H9 (cell line): ENCODE measurements at regions not wholly inside any gene's neighbourhood (a gene's known extent, or its start where the extent isn't known, plus 50 kb on each side); places are given as distances from the start of the nearest gene placed in this dataset.

Source experiments
- DNase-seq: peaks from one replicate; pipeline ENCODE4 v3.0.0-alpha.2; 2017
- H2AFZ ChIP-seq: one replicate; pipeline ENCODE4 v1.6.1; 2013; ENCODE audit warnings: mild to moderate bottlenecking, low read length, control low read depth, moderate library complexity
- H2AK5ac ChIP-seq: 2 replicates; pipeline ENCODE4 v1.6.1; 2013; ENCODE audit warnings: low read length, control low read depth, mixed read lengths; ENCODE audit not compliant: insufficient read length
- H2BK120ac ChIP-seq: one replicate; pipeline ENCODE4 v1.6.1; 2013; ENCODE audit warnings: low read depth, mild to moderate bottlenecking, low read length, control low read depth, inconsistent platforms; ENCODE audit not compliant: poor library complexity, severe bottlenecking
- H2BK12ac ChIP-seq: 2 replicates; pipeline ENCODE4 v1.6.1; 2013; ENCODE audit warnings: low read length, control low read depth, mixed read lengths, low read depth; ENCODE audit not compliant: insufficient read length
- H2BK15ac ChIP-seq: 2 replicates; pipeline ENCODE4 v1.6.1; 2013; ENCODE audit warnings: low read depth, low read length, control low read depth
- H2BK20ac ChIP-seq: one replicate; pipeline ENCODE4 v1.6.1; 2013; ENCODE audit warnings: low read depth, mild to moderate bottlenecking, low read length, control low read depth, inconsistent platforms; ENCODE audit not compliant: poor library complexity, severe bottlenecking
- H2BK5ac ChIP-seq: 2 replicates; pipeline ENCODE4 v1.6.1; 2013; ENCODE audit warnings: low read length, control low read depth, mixed read lengths; ENCODE audit not compliant: insufficient read length
- H3K14ac ChIP-seq: 2 replicates; pipeline ENCODE4 v1.6.1; 2013; ENCODE audit warnings: low read length, control low read depth; ENCODE audit not compliant: insufficient read depth
- H3K18ac ChIP-seq: 2 replicates; pipeline ENCODE4 v1.6.1; 2013; ENCODE audit warnings: low read depth, mild to moderate bottlenecking, mixed read lengths, low read length, control low read depth; ENCODE audit not compliant: insufficient read length
- H3K23ac ChIP-seq: 2 replicates; pipeline ENCODE4 v1.6.1; 2013; ENCODE audit warnings: low read length, control low read depth, mixed read lengths, low read depth; ENCODE audit not compliant: insufficient read length
- H3K23me2 ChIP-seq: 2 replicates; pipeline ENCODE4 v1.6.1; 2013; ENCODE audit warnings: low read depth, mild to moderate bottlenecking, mixed read lengths, low read length, control low read depth; ENCODE audit not compliant: insufficient read length, poor library complexity, severe bottlenecking
- H3K27ac ChIP-seq: 2 replicates; pipeline ENCODE4 v1.5.1; 2013; ENCODE audit warnings: low read length, control low read depth, mixed read lengths, low read depth; ENCODE audit not compliant: insufficient read length
- H3K27me3 ChIP-seq: 2 replicates; pipeline ENCODE4 v1.6.1; 2013; ENCODE audit warnings: low read length, control low read depth, inconsistent platforms; ENCODE audit not compliant: insufficient read depth
- H3K4ac ChIP-seq: 2 replicates; pipeline ENCODE4 v1.6.1; 2013; ENCODE audit warnings: low read depth, mild to moderate bottlenecking, control low read depth, inconsistent platforms, low read length, moderate library complexity
- H3K4me1 ChIP-seq: 2 replicates; pipeline ENCODE4 v1.6.1; 2013; ENCODE audit warnings: low read length, control low read depth, inconsistent platforms; ENCODE audit not compliant: insufficient read depth
- H3K4me2 ChIP-seq: 2 replicates; pipeline ENCODE4 v1.6.1; 2013; ENCODE audit warnings: low read length, control low read depth, mixed read lengths; ENCODE audit not compliant: insufficient read length, insufficient read depth
- H3K56ac ChIP-seq: 2 replicates; pipeline ENCODE4 v1.6.1; 2013; ENCODE audit warnings: low read depth, mild to moderate bottlenecking, mixed read lengths, low read length, control low read depth; ENCODE audit not compliant: insufficient read length
- H3K79me1 ChIP-seq: 2 replicates; pipeline ENCODE4 v1.6.1; 2013; ENCODE audit warnings: low read depth, mild to moderate bottlenecking, moderate library complexity, low read length, control low read depth, inconsistent platforms; ENCODE audit not compliant: insufficient read depth, poor library complexity, severe bottlenecking
- H3K79me2 ChIP-seq: 2 replicates; pipeline ENCODE4 v1.6.1; 2013; ENCODE audit warnings: low read length, control low read depth, inconsistent platforms; ENCODE audit not compliant: insufficient read depth
- H3K9ac ChIP-seq: 2 replicates; pipeline ENCODE4 v1.6.1; 2013; ENCODE audit warnings: low read length, control low read depth, mixed read lengths; ENCODE audit not compliant: insufficient read length; ENCODE audit errors: extremely low read depth
- H3K9me3 ChIP-seq: one replicate; pipeline ENCODE4 v1.6.1; 2013; ENCODE audit warnings: low read depth, low read length, inconsistent platforms; ENCODE audit not compliant: control insufficient read depth
- H3T11ph ChIP-seq: one replicate; pipeline ENCODE4 v1.6.1; 2013; ENCODE audit warnings: mild to moderate bottlenecking, low read length, control low read depth, inconsistent platforms
- H4K20me1 ChIP-seq: one replicate; pipeline ENCODE4 v1.6.1; 2013; ENCODE audit not compliant: control insufficient read depth, insufficient read length, insufficient read depth
- H4K5ac ChIP-seq: 2 replicates; pipeline ENCODE4 v1.6.1; 2013; ENCODE audit warnings: low read depth, mild to moderate bottlenecking, mixed read lengths, low read length, control low read depth; ENCODE audit not compliant: insufficient read length
- H4K8ac ChIP-seq: replicated peaks from 2 replicates; pipeline ENCODE4 v1.6.1; 2013; ENCODE audit warnings: low read length, control low read depth, mixed read lengths, low read depth; ENCODE audit not compliant: insufficient read length
- H4K91ac ChIP-seq: 2 replicates; pipeline ENCODE4 v1.6.1; 2013; ENCODE audit warnings: low read depth, mild to moderate bottlenecking, moderate library complexity, mixed read lengths, low read length, control low read depth; ENCODE audit not compliant: insufficient read length
- H3K27ac Mint-ChIP-seq, 3 experiments: 2 replicates in 2 of 3; 3 replicates in 1 of 3; pipeline ENCODE4 v1.8.0; 2020 to 2021; ENCODE audit warnings: mixed read lengths in 3 of 3, mild to moderate bottlenecking in 1 of 3, moderate library complexity in 1 of 3
- H3K27me3 Mint-ChIP-seq: 2 replicates; pipeline ENCODE4 v1.8.0; 2021; ENCODE audit warnings: low read depth, mild to moderate bottlenecking, moderate library complexity, mixed read lengths
- H3K36me3 Mint-ChIP-seq, 3 experiments: 2 replicates in 2 of 3; 3 replicates in 1 of 3; pipeline ENCODE4 v1.8.0; 2020 to 2021; ENCODE audit warnings: low read depth in 3 of 3, mixed read lengths in 3 of 3; ENCODE audit not compliant: insufficient read depth in 1 of 3
- H3K4me1 Mint-ChIP-seq, 2 experiments: 2 replicates each; pipeline ENCODE4 v1.8.0; 2020; ENCODE audit warnings: mixed read lengths in 2 of 2
- H3K4me3 Mint-ChIP-seq, 2 experiments: 2 replicates in 1 of 2; 3 replicates in 1 of 2; pipeline ENCODE4 v1.8.0; 2020 to 2021; ENCODE audit warnings: mild to moderate bottlenecking in 2 of 2, mixed read lengths in 2 of 2, moderate library complexity in 1 of 2
- H3K9me3 Mint-ChIP-seq, 2 experiments: 2 replicates in 1 of 2; 3 replicates in 1 of 2; pipeline ENCODE4 v1.8.0; 2020; ENCODE audit warnings: mild to moderate bottlenecking in 2 of 2, mixed read lengths in 2 of 2, moderate library complexity in 1 of 2
- CTCF ChIP-seq: fragments of 200-600 bp; sonication (generic); conservative IDR thresholded peaks from 3 replicates; pipeline ENCODE4 v1.8.0; 2021; ENCODE audit warnings: antibody characterized with exemption, mild to moderate bottlenecking
- WGBS: extraction: QIAGEN DNeasy Blood & Tissue Kit; methylation state at CpG from one replicate; pipeline ENCODE4 v1.1.7; 2013; ENCODE audit warnings: missing lambda C conversion rate, low lambda C conversion rate, mixed read lengths; ENCODE audit not compliant: insufficient read length; ENCODE audit errors: extremely low coverage; 5-methylcytosine and 5-hydroxymethylcytosine counted together

GRCh38 chr20:39954621-39955020 is 734.4 kb downstream of the MAFB start:
- Histone ChIP-seq H3K79me2 (no peaks in the 10 kb centered on the region), H3K23me2 (no peaks in the 10 kb centered on the region), H2BK5ac (no peak overlapping the region), H4K8ac (no peak overlapping the region), H3K79me1 (no peaks in the 10 kb centered on the region), H3K27ac (no peak overlapping the region), H3K18ac (no peak overlapping the region), H3K4ac (no peak overlapping the region), H2BK12ac (no peak overlapping the region), H2AFZ (no peak overlapping the region), H4K5ac (no peak overlapping the region), H3K56ac (no peak overlapping the region), H2AK5ac (no peak overlapping the region), H3K4me2 (no peak overlapping the region), H3T11ph (peak overlapping the region; percentile 17), H3K23ac (no peak overlapping the region), H3K27me3 (no peaks in the 10 kb centered on the region), H4K20me1 (no peaks in the 10 kb centered on the region), H3K9me3 (no peaks in the 10 kb centered on the region), H3K9ac (no peak overlapping the region), H2BK15ac (no peak overlapping the region), H2BK120ac (no peak overlapping the region), H2BK20ac (no peak overlapping the region), H3K14ac (no peak overlapping the region), H4K91ac (no peak overlapping the region), H3K4me1 (no peaks in the 10 kb centered on the region)
- Mint-ChIP-seq H3K27ac (no peak overlapping the region), H3K9me3 (no peaks in the 10 kb centered on the region), H3K36me3 (no peaks in the 10 kb centered on the region), H3K4me3 (no peak overlapping the region), H3K4me1 (no peaks in the 10 kb centered on the region), H3K27me3 (no peaks in the 10 kb centered on the region)
- TF ChIP-seq CTCF: no peak
- no peak for DNase-seq
- no CpG with 5 or more reads among the region's 2 CpGs for WGBS
